Endothelial cell of umbilical vein (primary cell): ENCODE measurements at regions not wholly inside any gene's neighbourhood (a gene's known extent, or its start where the extent isn't known, plus 50 kb on each side); places are given as distances from the start of the nearest gene placed in this dataset.

ENCODE experiments used
- BruUV-seq: library from RNA; stranded (reverse); fragments of 400-500 nt; replicated peaks from 2 replicates; lab custom pipeline; 2021; lab: Mats Ljungman, UMichigan
- CTCF ChIA-PET: fragments of 300-600, 350-600 bp; sonication (Branson Sonifier 250); formaldehyde crosslinking; loops from one replicate; lab custom pipeline; 2021; ENCODE audit warnings: antibody characterized with exemption, inconsistent platforms; lab: Charles Lee
- POLR2A ChIA-PET: fragments of 300-600, 350-600 bp; sonication (Branson Sonifier 250); formaldehyde crosslinking; loops from one replicate; lab custom pipeline; 2021; ENCODE audit warnings: antibody characterized with exemption, inconsistent platforms; lab: Charles Lee
- DNase-seq: peaks from one replicate; pipeline ENCODE4 v3.0.0-alpha.2; 2011; ENCODE audit warnings: low read depth, low spot score
- FAIRE-seq: peaks from 2 replicates; lab custom pipeline; 2011; peaks lifted over from hg19 to GRCh38; lab: Jason Lieb, UNC
- H2AFZ ChIP-seq: 2 replicates; pipeline ENCODE4 v1.6.0; 2012; ENCODE audit warnings: low read depth, low read length, control low read depth, inconsistent platforms
- H3K27ac ChIP-seq: 2 replicates; pipeline ENCODE4 v1.5.1; 2011; ENCODE audit warnings: low read depth, mild to moderate bottlenecking, control low read depth, low read length, moderate library complexity; ENCODE audit not compliant: insufficient read depth
- H3K27me3 ChIP-seq, 2 experiments: 2 replicates each; pipeline versions ENCODE4 v1.6.0 to v1.6.1; 2011; ENCODE audit warnings: low read length in 2 of 2, mixed read lengths in 1 of 2; ENCODE audit not compliant: control insufficient read depth in 2 of 2, insufficient read depth in 2 of 2
- H3K36me3 ChIP-seq, 2 experiments: 2 replicates in 1 of 2; 3 replicates in 1 of 2; pipeline ENCODE4 v1.5.1; 2011; ENCODE audit warnings: low read length in 2 of 2, mild to moderate bottlenecking in 1 of 2, moderate library complexity in 1 of 2; ENCODE audit not compliant: control insufficient read depth in 2 of 2, insufficient read depth in 2 of 2; ENCODE audit errors: extremely low read depth in 1 of 2
- H3K4me1 ChIP-seq: 3 replicates; pipeline ENCODE4 v1.5.1; 2011; ENCODE audit warnings: mild to moderate bottlenecking, low read length; ENCODE audit not compliant: control insufficient read depth, insufficient read depth; ENCODE audit errors: extremely low read depth
- H3K4me2 ChIP-seq: 2 replicates; pipeline ENCODE4 v1.6.1; 2011; ENCODE audit warnings: low read length, control low read depth, mixed read lengths; ENCODE audit not compliant: insufficient read depth
- H3K4me3 ChIP-seq, 3 experiments: fragments of 200-600 bp in 1 of 3; sonication (generic), shearing (Covaris generic) in 1 of 3; replicated peaks in 1 of 3; 2 replicates each; pipeline ENCODE4 v1.5.1; 2011 to 2016; ENCODE audit warnings: control low read depth in 3 of 3, low read length in 3 of 3, mild to moderate bottlenecking in 2 of 3, inconsistent platforms in 1 of 3, low read depth in 1 of 3, moderate library complexity in 1 of 3; ENCODE audit not compliant: insufficient read depth in 1 of 3
- H3K79me2 ChIP-seq: 2 replicates; pipeline ENCODE4 v1.6.0; 2012; ENCODE audit warnings: low read length, inconsistent platforms; ENCODE audit not compliant: control insufficient read depth, insufficient read depth
- H3K9ac ChIP-seq: replicated peaks from 2 replicates; pipeline ENCODE3; 2011; ENCODE audit warnings: low read length, control low read depth; ENCODE audit not compliant: insufficient read depth; ENCODE audit errors: extremely low read depth
- H3K9me1 ChIP-seq: replicated peaks from 3 replicates; pipeline ENCODE4 v1.6.0; 2011; ENCODE audit warnings: mild to moderate bottlenecking, low read length; ENCODE audit not compliant: control insufficient read depth, insufficient read depth; ENCODE audit errors: extremely low read depth
- H3K9me3 ChIP-seq: replicated peaks from 2 replicates; pipeline ENCODE4 v1.5.1; 2012; ENCODE audit warnings: low read length, inconsistent platforms; ENCODE audit not compliant: control insufficient read depth, insufficient read depth
- H4K20me1 ChIP-seq: replicated peaks from 2 replicates; pipeline ENCODE3; 2011; ENCODE audit warnings: mild to moderate bottlenecking, low read length; ENCODE audit not compliant: control insufficient read depth, insufficient read depth; ENCODE audit errors: extremely low read depth
- FOS ChIP-seq: IDR thresholded peaks from 2 replicates; pipeline ENCODE4 v1.6.1; 2011; ENCODE audit warnings: mild to moderate bottlenecking, low read length, moderate library complexity, borderline replicate concordance; ENCODE audit not compliant: insufficient read depth
- GATA2 ChIP-seq: IDR thresholded peaks from 2 replicates; pipeline ENCODE4 v1.7.0; 2011; ENCODE audit warnings: low read depth, mild to moderate bottlenecking, moderate library complexity, mixed read lengths, low read length; ENCODE audit not compliant: insufficient read length, insufficient read depth
- JUN ChIP-seq: IDR thresholded peaks from 2 replicates; pipeline ENCODE4 v1.6.1; 2011; ENCODE audit warnings: borderline replicate concordance, low read depth; ENCODE audit not compliant: insufficient read length, insufficient read depth
- MYC ChIP-seq: IDR thresholded peaks from one replicate; pipeline ENCODE4 v1.6.1; 2011; ENCODE audit warnings: mild to moderate bottlenecking, low read depth, low read length
- POLR2A ChIP-seq: IDR thresholded peaks from 2 replicates; pipeline ENCODE4 v1.6.1; 2012; ENCODE audit warnings: low read depth, mild to moderate bottlenecking, control low read depth, low read length
- dilution Hi-C: fragments of 300-500 bp; cut with MboI; formaldehyde crosslinking; loops from one replicate; pipeline ENCODE4 v1.15.0; 2019; ENCODE audit warnings: low sequenced_read_pairs; ENCODE audit not compliant: extremely low pct_ligation_motif_present
- intact Hi-C: fragments of 100-400 bp; cut with micrococcal nuclease; formaldehyde crosslinking; loops from one replicate; pipeline ENCODE4 v1.10.0; 2022
- TF ChIP-seq, protein P1 (sequence below), 2 donors: IDR thresholded peaks; 1 replicate in 1 of 2; 2 replicates in 1 of 2; pipeline ENCODE4 v1.5.1; 2011; ENCODE audit warnings: low read length in 2 of 2, mild to moderate bottlenecking in 2 of 2, moderate library complexity in 2 of 2, control low read depth in 1 of 2, inconsistent platforms in 1 of 2, low read depth in 1 of 2; ENCODE audit not compliant: insufficient read depth in 1 of 2; ENCODE audit errors: extremely low read depth in 1 of 2

DNA sequence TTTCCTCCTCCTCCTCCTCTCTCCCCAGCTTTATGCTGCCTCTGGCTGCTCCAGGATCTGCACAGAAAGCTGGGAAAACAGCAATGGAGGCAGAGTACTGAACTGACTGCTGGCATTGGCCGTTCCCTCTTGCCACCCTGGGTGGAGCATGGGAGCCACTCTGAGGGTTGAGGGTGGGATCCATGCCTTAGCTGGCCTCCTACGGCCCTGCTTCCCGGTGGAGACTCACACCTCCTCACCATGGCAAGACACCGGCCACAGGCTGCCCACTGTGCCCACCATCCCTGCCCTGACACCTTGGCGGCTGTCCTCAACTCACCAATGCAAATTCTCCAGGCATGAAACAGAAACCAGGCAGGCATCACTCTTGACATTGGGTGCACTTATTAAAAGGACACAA, 832.3 kb upstream of the ID2 start:
- H3K9ac ChIP-seq = no peak overlapping the region
- no peak overlapping the region for H3K4me3 ChIP-seq
- no peak overlapping the region for H3K4me2 ChIP-seq
- ChIA-PET CTCF (no interaction called here), POLR2A (no interaction called here)
- peaks cover 7% of the 10 kb centered on the region for H3K9me3 ChIP-seq
- no peak for DNase-seq
- no peak overlapping the region for H3K27ac ChIP-seq
- no TSS peak for BruUV-seq
- intact Hi-C loops (no loop called here), dilution Hi-C loops (no loop called here)
- H3K36me3 ChIP-seq = no peaks in the 10 kb centered on the region
- no peaks in the 10 kb centered on the region for H3K9me1 ChIP-seq
- H4K20me1 ChIP-seq = no peaks in the 10 kb centered on the region
- no peak overlapping the region for H2AFZ ChIP-seq
- TF ChIP-seq, protein P1, sequence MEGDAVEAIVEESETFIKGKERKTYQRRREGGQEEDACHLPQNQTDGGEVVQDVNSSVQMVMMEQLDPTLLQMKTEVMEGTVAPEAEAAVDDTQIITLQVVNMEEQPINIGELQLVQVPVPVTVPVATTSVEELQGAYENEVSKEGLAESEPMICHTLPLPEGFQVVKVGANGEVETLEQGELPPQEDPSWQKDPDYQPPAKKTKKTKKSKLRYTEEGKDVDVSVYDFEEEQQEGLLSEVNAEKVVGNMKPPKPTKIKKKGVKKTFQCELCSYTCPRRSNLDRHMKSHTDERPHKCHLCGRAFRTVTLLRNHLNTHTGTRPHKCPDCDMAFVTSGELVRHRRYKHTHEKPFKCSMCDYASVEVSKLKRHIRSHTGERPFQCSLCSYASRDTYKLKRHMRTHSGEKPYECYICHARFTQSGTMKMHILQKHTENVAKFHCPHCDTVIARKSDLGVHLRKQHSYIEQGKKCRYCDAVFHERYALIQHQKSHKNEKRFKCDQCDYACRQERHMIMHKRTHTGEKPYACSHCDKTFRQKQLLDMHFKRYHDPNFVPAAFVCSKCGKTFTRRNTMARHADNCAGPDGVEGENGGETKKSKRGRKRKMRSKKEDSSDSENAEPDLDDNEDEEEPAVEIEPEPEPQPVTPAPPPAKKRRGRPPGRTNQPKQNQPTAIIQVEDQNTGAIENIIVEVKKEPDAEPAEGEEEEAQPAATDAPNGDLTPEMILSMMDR (IDR thresholded peaks at IDR 0.05; ENCODE audit: extremely low read depth in 1 of 2, insufficient read depth in 1 of 2, low read depth in 1 of 2, low read length in 2 of 2) = no peak
- no peak for TF ChIP-seq MYC
- no peak for TF ChIP-seq GATA2
- no peak for TF ChIP-seq FOS
- no peak for TF ChIP-seq POLR2A
- H3K79me2 ChIP-seq = no peaks in the 10 kb centered on the region
- H3K4me1 ChIP-seq = no peaks in the 10 kb centered on the region
- H3K27me3 ChIP-seq = no peaks in the 10 kb centered on the region
- FAIRE-seq = no peak

DNA sequence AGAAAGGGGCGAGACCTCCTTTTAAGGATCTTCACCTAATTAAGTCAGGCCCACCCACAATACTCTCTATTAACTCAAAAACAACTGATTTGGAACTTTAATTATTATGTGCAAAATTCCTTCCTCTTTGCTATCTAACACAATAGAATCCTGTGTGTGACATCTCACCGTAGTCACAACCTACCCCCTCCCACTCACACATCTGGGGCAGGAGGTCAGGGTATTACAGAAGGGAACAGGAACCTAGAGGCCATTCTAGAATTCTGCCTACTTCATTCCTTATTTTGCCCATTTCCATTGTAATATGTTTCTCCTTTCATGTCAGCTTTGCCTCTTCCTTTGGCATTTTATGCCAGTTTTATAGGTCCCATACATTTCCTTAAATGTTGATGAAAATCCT, 829.3 kb upstream of the ID2 start:
- CTCF ChIA-PET = no interaction called here
- no peaks in the 10 kb centered on the region for H3K9me1 ChIP-seq
- no peak overlapping the region for H2AFZ ChIP-seq
- no peaks in the 10 kb centered on the region for H3K79me2 ChIP-seq
- no peaks in the 10 kb centered on the region for H4K20me1 ChIP-seq
- no peak overlapping the region for H3K4me3 ChIP-seq
- DNase-seq = no peak
- no peak for FAIRE-seq
- H3K4me1 ChIP-seq = no peaks in the 10 kb centered on the region
- no peaks in the 10 kb centered on the region for H3K27me3 ChIP-seq
- no TSS peak for BruUV-seq
- dilution Hi-C loops (no loop called here), intact Hi-C loops (no loop called here)
- H3K4me2 ChIP-seq = no peak overlapping the region
- H3K36me3 ChIP-seq = no peaks in the 10 kb centered on the region
- no peak for TF ChIP-seq JUN
- H3K27ac ChIP-seq = no peak overlapping the region
- peaks cover 4% of the 10 kb centered on the region for H3K9me3 ChIP-seq
- no peak overlapping the region for H3K9ac ChIP-seq
- POLR2A ChIA-PET = no interaction called here
